ENCODE measurements at regions not wholly inside any gene's neighbourhood (a gene's known extent, or its start where the extent isn't known, plus 50 kb on each side); places are given as distances from the start of the nearest gene placed in this dataset.

DNA sequence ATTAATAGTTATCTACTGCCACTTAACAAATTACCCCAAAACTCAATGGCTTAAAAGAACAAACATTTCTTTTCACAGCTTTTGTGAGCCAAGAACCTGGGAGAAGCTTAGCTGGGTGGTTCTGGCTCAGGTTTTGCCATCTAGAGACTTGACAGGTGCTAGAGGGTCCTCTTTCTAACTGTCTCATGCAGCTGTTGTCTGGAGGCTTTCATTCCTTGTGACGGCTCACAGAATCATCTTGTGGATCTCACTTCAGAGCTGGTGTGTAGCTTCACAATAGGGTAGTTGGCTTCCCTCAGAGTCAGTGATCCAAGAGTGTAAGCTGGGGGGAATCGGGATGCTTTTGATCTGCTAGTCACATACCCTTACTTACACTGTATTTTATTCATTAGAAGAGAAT lies 81.2 kb upstream of the APC start:
- DNase-seq (ENCODE audit: low read depth, low spot score): no peak

DNA sequence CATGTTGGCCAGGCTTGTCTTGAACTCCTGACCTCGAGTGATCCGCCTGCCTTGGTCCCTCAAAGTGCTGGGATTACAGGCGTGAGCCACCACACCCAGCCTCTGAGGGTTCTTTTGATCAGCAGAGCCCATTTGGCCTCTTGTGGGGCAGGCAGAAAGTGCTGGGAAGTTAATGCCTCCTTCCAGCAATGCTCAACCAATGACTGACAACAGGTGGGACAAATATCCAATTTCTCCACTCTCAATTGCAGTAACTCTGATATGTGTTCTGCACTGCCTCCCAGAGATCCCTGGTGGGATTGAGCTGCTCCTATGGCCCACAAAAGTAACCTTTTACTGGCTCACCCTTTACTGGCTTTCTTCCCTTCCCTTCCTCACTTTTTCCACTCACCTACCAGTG lies 79.9 kb upstream of the APC start:
- DNase-seq (ENCODE audit: low read depth, low spot score): no peak

DNA sequence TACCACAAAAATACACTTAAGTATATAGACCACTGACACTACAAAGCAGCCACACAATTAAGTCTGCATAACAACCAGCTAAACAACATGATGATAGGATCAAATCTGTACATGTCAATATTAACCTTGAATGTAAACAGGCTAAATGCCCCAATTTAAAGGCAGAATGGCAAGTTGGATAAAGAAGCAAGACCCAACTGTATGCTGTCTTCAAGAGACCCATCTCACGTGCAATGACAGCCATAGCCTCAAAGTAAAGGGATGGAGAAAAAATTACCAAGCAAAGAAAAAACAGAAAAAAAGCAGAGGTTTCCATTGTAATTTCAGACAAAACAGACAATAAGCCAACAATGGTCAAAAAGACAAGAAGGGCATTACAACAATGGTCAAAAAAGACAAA lies 77.3 kb upstream of the APC start:
- DNase-seq (ENCODE audit: low read depth, low spot score): no peak

DNA sequence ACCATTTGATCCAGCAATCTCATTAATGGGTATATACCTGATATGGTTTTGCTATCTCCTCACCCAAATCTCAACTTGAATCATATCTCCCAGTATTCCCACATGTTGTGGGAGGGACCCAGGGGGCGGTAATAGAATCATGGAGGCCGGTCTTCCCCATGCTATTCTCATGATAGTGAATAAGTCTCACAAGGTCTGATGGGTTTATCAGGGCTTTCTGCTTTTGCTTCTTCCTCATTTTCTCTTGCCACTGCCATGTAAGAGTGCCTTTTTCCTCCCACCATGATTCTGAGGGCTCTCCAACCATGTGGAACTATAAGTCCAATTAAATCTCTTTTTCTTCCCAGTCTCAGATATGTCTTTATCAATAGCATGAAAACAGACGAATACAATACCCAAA lies 74.5 kb upstream of the APC start:
- no peak for DNase-seq (ENCODE audit: low read depth, low spot score)

DNA sequence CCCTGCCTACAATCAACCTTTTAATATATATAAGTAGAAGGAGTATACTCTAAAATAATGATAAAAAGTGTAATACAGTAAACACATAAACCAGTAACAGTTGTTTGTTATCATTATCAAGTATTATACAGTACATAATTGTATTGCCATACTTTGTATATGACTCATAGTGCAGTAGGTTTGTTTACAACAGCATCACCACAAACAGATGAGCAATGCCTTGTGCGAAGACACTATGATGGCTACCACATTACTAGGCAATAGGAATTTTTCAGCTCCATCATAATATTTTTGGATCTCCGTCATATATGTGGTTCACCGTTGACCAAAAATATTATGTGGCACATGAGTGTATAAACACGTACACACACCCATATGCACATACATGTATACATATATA lies 69.7 kb upstream of the APC start:
- no peak for DNase-seq (ENCODE audit: low read depth, low spot score)

DNA sequence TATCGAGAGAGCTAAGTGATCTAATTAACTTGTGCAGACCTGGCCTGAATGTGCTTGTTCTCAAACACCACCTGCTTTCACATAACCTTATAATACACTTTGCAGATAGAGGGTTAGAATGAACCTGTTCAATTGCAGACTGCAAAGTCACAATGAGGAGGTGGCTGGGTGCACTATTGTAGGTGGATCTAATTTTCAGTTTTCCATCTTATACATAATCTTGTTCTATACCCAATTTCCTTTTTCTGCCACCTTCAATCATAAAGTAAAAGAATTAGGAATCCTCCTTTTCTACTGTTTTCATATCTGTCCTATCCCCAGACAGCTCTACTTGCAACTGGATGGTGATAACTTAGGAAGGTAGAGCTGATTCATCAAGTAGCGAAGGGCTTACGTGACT lies 68.8 kb upstream of the APC start:
- no peak for DNase-seq (ENCODE audit: low read depth, low spot score)

DNA sequence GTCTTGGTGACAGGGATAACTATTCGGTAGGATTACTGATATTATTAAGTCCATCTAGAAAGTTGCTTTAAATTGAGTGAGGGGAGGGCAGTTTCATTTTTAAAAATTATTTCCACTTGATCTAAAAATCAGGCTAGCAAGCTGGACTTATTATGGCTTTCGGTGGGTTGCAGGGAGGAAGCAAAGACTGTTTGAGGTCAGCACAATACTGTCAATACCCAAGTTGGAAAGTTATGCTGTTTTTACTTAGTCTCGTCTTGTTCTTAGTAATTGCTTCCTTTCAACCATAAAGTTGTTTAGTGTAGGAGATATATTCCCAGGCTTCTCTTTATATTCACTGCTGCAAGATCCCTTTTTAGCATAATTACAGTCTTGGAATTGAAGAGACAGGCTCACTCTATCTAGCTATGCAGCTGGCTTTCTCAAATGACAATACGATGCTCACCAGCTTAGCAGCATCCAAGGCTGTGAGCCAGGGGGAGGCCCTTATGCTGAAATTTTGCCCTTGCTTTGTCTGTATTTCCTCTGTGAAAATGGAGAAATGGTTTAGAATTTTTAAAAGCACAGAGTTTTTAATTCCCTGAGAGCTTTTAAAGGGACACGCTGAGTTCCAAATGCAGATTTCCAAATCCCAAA lies 68.2 kb upstream of the APC start:
- no peak for DNase-seq (ENCODE audit: low read depth, low spot score)

DNA sequence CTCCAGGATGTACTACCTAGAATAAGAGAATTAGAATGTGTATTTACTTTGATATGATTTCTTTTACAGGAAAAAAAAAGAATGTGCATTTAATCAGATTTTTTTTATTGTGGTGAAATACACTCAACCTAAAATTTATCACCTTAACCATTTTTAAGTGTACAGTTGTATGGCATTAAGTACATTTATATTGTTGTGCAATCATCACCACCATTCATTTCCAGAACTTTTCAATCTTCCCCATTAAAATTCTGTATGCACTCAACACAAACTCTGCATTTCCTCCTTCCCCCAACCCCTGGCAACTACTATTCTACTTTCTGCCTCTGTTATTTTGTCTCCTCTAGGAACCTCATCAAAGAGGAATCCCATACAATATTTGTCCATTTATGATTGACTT lies 66.0 kb upstream of the APC start:
- DNase-seq (ENCODE audit: low read depth, low spot score): no peak

DNA sequence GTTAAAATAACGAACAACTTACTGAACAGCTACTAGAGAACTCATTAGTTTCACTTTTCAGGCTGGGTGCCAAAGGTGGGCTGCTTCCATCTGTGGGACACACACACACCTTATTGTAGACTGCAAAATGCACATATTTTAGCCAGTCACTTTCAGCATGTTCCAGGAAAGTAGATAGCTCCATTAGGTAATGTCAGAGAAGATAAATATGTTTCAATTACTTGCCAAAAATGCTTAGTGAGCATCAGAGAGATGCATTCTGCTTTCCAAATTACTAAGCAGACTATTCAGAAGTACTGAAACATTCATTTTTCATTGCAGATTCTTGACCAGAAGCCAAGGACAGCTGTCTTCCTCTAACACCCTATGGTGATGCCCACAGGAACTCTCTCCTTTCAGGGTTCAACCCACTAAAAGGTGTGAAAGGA lies 56.2 kb upstream of the APC start:
- DNase-seq (ENCODE audit: low read depth, low spot score): no peak

DNA sequence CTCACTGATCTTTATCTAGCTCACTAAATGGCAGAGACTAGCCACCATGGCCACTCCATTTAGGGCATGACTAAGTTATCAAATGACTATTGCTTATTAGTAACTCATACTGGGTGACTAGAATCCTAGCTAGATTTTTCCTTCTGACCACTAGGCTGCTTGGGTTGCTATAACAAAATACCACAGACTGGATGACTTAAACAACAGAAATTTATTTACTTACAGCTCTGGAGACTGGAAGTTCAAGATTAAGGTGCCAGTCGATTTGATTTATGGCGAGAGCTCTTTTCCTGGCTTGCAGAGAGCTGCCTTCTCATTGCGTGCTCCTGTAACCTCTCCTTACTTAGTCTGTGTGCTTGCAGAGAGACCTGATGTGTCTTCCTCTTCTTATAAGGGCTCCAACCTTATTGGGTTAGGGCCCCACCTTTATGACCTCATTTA lies 55.0 kb upstream of the APC start:
- no peak for DNase-seq (ENCODE audit: low read depth, low spot score)

DNA sequence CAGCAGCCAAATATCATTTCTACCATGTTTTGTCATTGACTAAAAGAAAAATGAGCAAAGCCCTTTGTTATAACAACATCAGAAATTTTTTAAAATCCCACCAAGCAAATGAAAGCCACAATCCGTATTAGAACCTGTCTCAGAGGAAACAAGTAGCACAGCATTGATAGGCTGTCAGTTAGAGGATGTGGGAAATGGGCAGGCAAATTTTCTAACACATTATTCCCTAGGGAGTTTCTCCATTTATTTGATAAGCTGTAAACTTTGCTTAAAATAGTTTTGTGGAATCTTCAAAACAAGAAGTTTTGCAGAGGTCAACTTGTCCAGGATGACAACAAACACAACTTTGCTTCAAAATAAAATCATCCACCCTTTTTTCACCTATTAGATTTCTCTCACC lies 53.6 kb upstream of the APC start:
- DNase-seq (ENCODE audit: low read depth, low spot score): no peak

DNA sequence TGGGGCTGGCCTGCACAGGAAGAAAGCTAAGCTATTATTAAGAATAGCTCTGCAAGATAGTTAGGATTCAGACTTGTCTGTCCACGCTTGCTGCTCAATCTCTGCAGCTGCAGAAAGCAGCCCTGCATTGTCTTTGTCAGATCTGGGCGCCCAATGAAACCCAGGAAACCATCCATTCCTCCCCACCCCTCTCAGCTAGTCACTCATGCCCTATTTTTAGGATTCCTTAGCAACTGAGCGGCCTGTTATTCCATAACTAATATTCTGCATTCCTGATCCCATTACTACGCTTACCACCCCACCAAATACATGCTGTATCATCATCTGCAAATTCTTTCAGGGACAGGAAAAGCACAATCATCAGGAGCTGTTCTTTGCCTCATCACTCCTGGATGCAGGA lies 52.9 kb upstream of the APC start:
- no peak for DNase-seq (ENCODE audit: low read depth, low spot score)

DNA sequence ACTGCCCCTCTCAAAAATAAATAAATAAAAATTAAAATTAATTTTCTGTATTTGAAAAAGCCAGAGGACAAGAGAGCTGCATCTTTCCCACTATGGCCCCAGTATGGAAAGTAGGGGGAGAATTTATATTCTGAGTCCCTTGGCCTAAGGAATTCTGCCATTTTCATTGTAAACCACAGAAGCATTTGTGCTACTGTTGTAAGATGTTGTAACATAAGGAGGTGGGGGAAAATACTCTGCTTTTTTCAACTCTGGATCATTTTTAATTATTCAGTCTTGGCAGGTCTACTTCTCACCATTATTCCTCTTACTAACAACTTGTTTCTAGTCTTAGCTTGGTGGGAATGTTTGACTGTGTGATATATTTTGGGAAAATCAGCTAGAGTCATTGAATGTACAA lies 52.3 kb upstream of the APC start:
- no peak for DNase-seq (ENCODE audit: low read depth, low spot score)

DNA sequence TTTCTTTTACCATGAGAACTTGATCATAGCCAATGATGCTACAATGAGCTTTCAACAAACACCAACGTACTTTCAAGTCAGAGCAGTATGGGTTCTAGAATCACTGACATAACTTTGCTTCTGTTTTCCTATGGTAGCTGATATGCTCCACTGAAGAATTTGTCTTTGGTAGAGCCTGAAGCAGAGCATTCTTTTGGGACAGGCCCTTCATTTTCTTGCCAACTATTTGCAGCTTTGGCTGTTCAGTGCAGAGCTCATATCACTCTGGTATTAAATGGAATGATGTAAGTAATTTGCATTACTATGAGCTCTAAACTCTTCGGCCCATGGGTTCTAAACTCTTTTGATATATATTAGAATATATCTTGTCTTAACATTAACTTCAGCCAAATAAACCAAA lies 51.8 kb upstream of the APC start:
- DNase-seq (ENCODE audit: low read depth, low spot score): no peak

DNA sequence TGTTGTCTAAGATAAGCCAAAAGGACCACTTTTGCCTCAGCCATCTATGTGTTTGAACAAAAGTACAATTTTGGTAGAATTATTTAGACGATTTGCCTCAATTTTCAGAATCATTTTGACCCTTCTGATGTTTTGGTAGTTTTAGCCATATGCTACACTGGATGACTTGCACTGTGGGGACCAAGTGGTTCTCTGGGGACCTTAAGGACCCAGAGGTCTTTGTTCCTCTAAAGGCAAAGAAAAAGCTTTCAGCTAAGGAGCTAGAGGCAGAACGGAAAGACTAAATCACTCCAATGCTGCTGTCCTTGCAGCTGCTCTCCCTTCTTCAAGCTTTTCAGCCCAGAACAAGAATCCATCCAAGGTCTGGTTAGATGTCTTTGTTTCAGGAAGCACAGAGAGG lies 51.0 kb upstream of the APC start:
- DNase-seq (ENCODE audit: low read depth, low spot score): no peak

DNA sequence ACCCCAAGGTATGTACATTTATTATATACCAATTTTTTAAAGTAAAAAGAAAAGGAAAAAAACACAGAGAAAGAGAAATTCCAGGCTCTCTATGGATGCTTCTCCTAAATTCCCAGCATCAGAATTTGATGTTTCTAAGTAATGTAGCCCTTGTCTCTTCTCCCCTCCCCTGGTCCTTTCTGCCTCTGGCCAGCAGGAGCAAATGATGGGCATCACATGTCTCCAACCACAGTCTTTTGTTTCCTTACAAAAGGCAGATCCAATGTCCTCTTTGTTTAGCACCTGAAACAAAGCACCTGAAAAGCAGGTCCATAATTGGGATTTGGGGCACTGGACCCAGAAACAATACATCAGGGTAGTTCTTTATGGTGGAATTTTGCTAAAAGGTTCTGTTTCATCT lies 50.4 kb upstream of the APC start:
- peak; percentile 45 for DNase-seq (ENCODE audit: low read depth, low spot score)
